ENCODE measurements at regions not wholly inside any gene's neighbourhood (a gene's known extent, or its start where the extent isn't known, plus 50 kb on each side); places are given as distances from the start of the nearest gene placed in this dataset.

DNA sequence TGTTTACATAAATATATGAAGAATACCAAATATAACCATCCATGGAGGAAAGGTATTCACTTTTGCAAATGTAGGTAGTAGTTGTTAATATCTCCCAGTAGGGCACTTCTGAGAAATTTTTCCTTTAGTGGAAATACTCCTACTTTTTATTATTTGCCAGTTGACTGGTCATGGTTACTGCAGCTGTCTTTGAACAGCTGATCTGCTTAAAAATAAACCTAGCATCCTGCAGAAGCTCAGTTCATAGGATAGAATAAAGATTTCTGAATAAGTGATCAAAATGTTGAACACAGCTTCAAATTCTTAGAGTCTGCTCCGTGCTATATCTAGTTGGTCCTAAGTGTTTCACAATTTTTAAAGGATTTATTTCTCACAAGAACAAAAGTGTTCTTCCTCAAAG is 270.7 kb upstream of the TRPC7 start:
- TF ChIP-seq POLR2A (IDR thresholded peaks at IDR 0.05), result no peak
- TF ChIP-seq, protein P1, sequence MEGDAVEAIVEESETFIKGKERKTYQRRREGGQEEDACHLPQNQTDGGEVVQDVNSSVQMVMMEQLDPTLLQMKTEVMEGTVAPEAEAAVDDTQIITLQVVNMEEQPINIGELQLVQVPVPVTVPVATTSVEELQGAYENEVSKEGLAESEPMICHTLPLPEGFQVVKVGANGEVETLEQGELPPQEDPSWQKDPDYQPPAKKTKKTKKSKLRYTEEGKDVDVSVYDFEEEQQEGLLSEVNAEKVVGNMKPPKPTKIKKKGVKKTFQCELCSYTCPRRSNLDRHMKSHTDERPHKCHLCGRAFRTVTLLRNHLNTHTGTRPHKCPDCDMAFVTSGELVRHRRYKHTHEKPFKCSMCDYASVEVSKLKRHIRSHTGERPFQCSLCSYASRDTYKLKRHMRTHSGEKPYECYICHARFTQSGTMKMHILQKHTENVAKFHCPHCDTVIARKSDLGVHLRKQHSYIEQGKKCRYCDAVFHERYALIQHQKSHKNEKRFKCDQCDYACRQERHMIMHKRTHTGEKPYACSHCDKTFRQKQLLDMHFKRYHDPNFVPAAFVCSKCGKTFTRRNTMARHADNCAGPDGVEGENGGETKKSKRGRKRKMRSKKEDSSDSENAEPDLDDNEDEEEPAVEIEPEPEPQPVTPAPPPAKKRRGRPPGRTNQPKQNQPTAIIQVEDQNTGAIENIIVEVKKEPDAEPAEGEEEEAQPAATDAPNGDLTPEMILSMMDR (IDR thresholded peaks at IDR 0.05), result no peak
